ENCODE measurements at regions not wholly inside any gene's neighbourhood (a gene's known extent, or its start where the extent isn't known, plus 50 kb on each side); places are given as distances from the start of the nearest gene placed in this dataset.

GRCh38 chr1:4090976-4091660, 191.0 kb upstream of the C1orf174 start:
- DNase-seq = no peak

GRCh38 chr1:4091996-4092395, 191.9 kb upstream of the C1orf174 start:
- no peak for DNase-seq

GRCh38 chr1:4093856-4094565, 193.9 kb upstream of the C1orf174 start:
- no peak for DNase-seq

- DNase-seq = no peak
These were observed 195.4 kb upstream of the C1orf174 start for GRCh38 chr1:4095433-4095971.

GRCh38 chr1:4101459-4102161, 201.5 kb upstream of the C1orf174 start:
- no peak for DNase-seq

GRCh38 chr1:4105300-4105880, 205.3 kb upstream of the C1orf174 start:
- DNase-seq = no peak

- no peak for DNase-seq
These were observed 206.7 kb upstream of the C1orf174 start for GRCh38 chr1:4106731-4107130.

GRCh38 chr1:4107291-4107690, 207.2 kb upstream of the C1orf174 start:
- no peak for DNase-seq

GRCh38 chr1:4108331-4108730, 208.3 kb upstream of the C1orf174 start:
- DNase-seq = no peak

GRCh38 chr1:4108758-4109627, 208.9 kb upstream of the C1orf174 start:
- peak in 1 of 3 experiments; percentile 20 for DNase-seq

GRCh38 chr1:4109628-4109940, 209.5 kb upstream of the C1orf174 start:
- DNase-seq = no peak

- no peak for DNase-seq
These were observed 210.8 kb upstream of the C1orf174 start for GRCh38 chr1:4110888-4111287.

- DNase-seq = no peak
These were observed 213.8 kb upstream of the C1orf174 start for GRCh38 chr1:4113897-4114296.

- DNase-seq = no peak
These were observed 215.3 kb upstream of the C1orf174 start for GRCh38 chr1:4115191-4115900.

- no peak for DNase-seq
These were observed 217.1 kb upstream of the C1orf174 start for GRCh38 chr1:4117196-4117595.

- DNase-seq = no peak
These were observed 218.9 kb upstream of the C1orf174 start for GRCh38 chr1:4118746-4119515.

GRCh38 chr1:4119516-4120220, 219.6 kb upstream of the C1orf174 start:
- no peak for DNase-seq

- no peak for DNase-seq
These were observed 220.7 kb upstream of the C1orf174 start for GRCh38 chr1:4120557-4121292.

GRCh38 chr1:4121293-4121684, 221.2 kb upstream of the C1orf174 start:
- no peak for DNase-seq

Measured in NCI-H1417 (cell line).